RWPE2 (cell line): ENCODE measurements at regions not wholly inside any gene's neighbourhood (a gene's known extent, or its start where the extent isn't known, plus 50 kb on each side); places are given as distances from the start of the nearest gene placed in this dataset.

Source experiments
- ATAC-seq: fragments of 200-7000 bp; cut with Tn5 transposase; 3 replicates; pipeline ENCODE4 v1.9.1; 2021; ENCODE audit warnings: low read depth
- DNase-seq: peaks from one replicate; pipeline ENCODE4 v3.0.0-alpha.2; 2020; ENCODE audit warnings: low spot score
- H3K27ac ChIP-seq: fragments of 450-650 bp; 2 replicates; pipeline ENCODE4 v1.5.1; 2017; ENCODE audit warnings: mild to moderate bottlenecking; ENCODE audit not compliant: poor library complexity, severe bottlenecking
- H3K27me3 ChIP-seq: fragments of 250-450 bp; sonication (Bioruptor Pico); 2 replicates; pipeline ENCODE4 v1.5.1; 2021; ENCODE audit warnings: mild to moderate bottlenecking, moderate library complexity; ENCODE audit not compliant: insufficient read depth, poor library complexity, severe bottlenecking
- H3K36me3 ChIP-seq: fragments of 250-450 bp; sonication (Bioruptor Pico); 2 replicates; pipeline ENCODE4 v1.5.1; 2020; ENCODE audit warnings: low read depth, mild to moderate bottlenecking, moderate library complexity
- H3K4me1 ChIP-seq: fragments of 250-450 bp; sonication (Bioruptor Pico); 2 replicates; pipeline ENCODE4 v1.5.1; 2021; ENCODE audit warnings: mild to moderate bottlenecking, moderate library complexity; ENCODE audit not compliant: insufficient read depth, poor library complexity, severe bottlenecking
- H3K4me3 ChIP-seq: fragments of 250-450 bp; sonication (Bioruptor Pico); 2 replicates; pipeline ENCODE4 v1.5.1; 2021; ENCODE audit warnings: mild to moderate bottlenecking, moderate library complexity; ENCODE audit not compliant: severe bottlenecking
- H3K9me3 ChIP-seq: fragments of 250-450 bp; sonication (Bioruptor Pico); 2 replicates; pipeline ENCODE4 v1.5.1; 2021; ENCODE audit warnings: mild to moderate bottlenecking, moderate library complexity; ENCODE audit not compliant: severe bottlenecking
- TF ChIP-seq, protein P1 (sequence below): fragments of 450-650 bp; IDR thresholded peaks from one replicate; pipeline ENCODE4 v1.5.1; 2017; ENCODE audit warnings: mild to moderate bottlenecking, moderate library complexity; ENCODE audit not compliant: poor library complexity, severe bottlenecking

DNA sequence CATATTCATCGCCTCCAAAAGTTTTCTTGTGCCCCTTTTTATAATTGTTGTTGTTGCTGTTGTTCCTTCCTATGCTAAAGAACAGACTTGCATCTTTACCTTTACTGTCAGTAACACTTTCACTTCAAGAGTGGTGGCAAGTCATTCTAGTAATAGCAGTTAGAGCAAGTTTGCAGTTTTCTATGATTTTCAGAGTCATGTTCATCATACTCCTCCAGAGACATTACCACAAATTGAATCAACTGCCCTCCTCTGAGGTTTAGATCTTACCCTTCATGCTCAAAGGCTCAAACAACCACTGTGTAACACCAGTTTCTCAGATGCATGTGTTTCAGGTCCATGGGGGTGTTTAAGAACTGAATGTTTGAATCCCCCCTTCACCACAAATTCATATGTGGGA, 763.4 kb downstream of the LRFN5 start:
- Histone ChIP-seq H3K36me3 (no peaks in the 10 kb centered on the region), H3K27me3 (peaks cover 16% of the 10 kb centered on the region), H3K4me3 (no peak overlapping the region), H3K4me1 (no peaks in the 10 kb centered on the region), H3K9me3 (no peaks in the 10 kb centered on the region), H3K27ac (no peak overlapping the region)
- no peak for DNase-seq
- TF ChIP-seq, protein P1, sequence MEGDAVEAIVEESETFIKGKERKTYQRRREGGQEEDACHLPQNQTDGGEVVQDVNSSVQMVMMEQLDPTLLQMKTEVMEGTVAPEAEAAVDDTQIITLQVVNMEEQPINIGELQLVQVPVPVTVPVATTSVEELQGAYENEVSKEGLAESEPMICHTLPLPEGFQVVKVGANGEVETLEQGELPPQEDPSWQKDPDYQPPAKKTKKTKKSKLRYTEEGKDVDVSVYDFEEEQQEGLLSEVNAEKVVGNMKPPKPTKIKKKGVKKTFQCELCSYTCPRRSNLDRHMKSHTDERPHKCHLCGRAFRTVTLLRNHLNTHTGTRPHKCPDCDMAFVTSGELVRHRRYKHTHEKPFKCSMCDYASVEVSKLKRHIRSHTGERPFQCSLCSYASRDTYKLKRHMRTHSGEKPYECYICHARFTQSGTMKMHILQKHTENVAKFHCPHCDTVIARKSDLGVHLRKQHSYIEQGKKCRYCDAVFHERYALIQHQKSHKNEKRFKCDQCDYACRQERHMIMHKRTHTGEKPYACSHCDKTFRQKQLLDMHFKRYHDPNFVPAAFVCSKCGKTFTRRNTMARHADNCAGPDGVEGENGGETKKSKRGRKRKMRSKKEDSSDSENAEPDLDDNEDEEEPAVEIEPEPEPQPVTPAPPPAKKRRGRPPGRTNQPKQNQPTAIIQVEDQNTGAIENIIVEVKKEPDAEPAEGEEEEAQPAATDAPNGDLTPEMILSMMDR, result no peak
- no peak for ATAC-seq

DNA sequence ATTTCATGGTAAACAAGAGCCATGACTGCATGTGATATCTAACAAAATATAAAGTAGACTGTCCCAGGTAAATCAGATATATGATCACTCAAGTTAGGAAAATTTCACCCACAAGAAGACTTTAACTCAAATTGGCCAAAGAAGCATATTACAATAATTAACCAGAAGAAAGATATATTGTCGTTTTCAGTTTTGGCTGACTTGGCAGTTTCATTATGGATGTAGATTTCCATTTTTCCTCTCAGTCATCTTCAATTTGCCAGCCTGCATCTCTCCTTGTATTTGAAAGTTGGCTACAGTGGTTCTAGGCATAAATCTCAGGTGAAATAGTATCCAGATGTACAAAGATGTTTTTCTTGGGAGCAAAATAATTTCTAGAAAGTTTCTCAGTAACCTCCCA, 761.6 kb downstream of the LRFN5 start:
- Histone ChIP-seq H3K27ac (no peak overlapping the region), H3K4me1 (no peaks in the 10 kb centered on the region), H3K9me3 (no peaks in the 10 kb centered on the region), H3K4me3 (no peak overlapping the region), H3K36me3 (no peaks in the 10 kb centered on the region), H3K27me3 (peaks cover 20% of the 10 kb centered on the region)
- DNase-seq, result no peak
- TF ChIP-seq, protein P1, result no peak
- ATAC-seq, result no peak

DNA sequence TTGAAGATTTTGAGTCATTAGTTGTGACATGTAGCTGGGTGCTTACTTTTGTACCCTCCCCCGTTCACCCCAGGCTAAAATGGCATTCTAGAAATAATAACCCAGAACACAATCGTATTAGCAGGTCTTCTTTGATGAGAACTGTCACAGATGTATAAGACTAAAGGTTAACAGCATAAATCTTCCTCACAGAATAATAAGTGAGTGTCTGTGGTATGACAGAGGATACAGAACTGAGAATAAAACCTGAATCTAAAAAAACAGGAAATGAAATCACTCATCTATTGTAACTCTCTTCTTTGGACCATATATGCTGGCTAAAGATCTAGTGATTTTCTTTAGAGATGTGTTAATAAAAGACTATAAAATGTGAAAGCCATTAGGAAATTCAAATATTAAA, 746.6 kb downstream of the LRFN5 start:
- Histone ChIP-seq H3K4me3 (no peak overlapping the region), H3K9me3 (no peaks in the 10 kb centered on the region), H3K36me3 (no peaks in the 10 kb centered on the region), H3K4me1 (no peaks in the 10 kb centered on the region), H3K27me3 (peaks cover 23% of the 10 kb centered on the region), H3K27ac (no peak overlapping the region)
- no peak for ATAC-seq
- DNase-seq, result no peak
- TF ChIP-seq, protein P1, result no peak

DNA sequence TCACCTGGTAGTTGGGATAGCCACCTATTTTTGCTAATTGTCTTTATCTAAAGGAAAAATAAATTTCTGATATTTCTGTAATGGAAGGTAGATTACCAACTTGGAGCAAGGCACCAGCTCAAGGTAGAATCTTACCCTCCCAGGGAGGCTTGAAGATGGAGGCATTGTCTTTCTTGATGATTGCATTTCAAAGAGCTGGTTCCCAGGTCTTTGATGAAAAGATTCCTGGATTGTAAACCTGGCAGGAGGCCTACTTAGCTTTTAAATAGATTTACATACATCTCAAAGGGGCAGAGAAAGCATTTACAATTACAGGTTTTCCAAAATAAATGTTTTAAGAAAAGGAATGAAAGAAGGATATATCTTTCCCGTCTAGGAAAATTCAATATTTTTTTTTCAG, 729.2 kb downstream of the LRFN5 start:
- DNase-seq (no peak), ATAC-seq (no peak)
- H3K4me1 ChIP-seq, result no peaks in the 10 kb centered on the region

DNA sequence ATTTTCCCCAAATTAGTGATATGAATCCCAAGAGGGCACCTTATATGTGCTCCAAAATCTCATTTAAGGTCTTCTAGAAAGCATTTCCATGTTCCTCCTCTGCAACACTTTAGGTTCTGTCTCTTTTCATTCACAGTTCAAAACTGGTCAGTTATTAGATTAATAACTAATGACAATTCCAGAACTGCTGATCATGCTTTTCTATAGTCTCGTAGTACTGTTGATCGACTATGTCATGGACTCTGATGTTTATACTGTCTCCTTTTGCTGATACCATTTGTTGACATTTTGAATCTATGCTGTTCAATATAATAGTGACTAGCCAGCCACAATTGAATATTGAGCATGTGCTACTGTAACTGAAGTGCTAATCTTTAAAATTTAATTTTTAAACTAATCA, 728.3 kb downstream of the LRFN5 start:
- Histone ChIP-seq H3K27ac (no peak overlapping the region), H3K9me3 (no peaks in the 10 kb centered on the region), H3K4me1 (no peaks in the 10 kb centered on the region), H3K4me3 (no peak overlapping the region), H3K36me3 (no peaks in the 10 kb centered on the region), H3K27me3 (peaks cover 5% of the 10 kb centered on the region)
- DNase-seq (no peak), ATAC-seq (no peak)
- TF ChIP-seq, protein P1, result no peak

More for the DNA sequence above, 729.2 kb downstream of the LRFN5 start:
- Histone ChIP-seq H3K9me3 (no peaks in the 10 kb centered on the region), H3K27ac (no peak overlapping the region), H3K36me3 (no peaks in the 10 kb centered on the region), H3K4me3 (no peak overlapping the region), H3K27me3 (peaks cover 3% of the 10 kb centered on the region)
- TF ChIP-seq, protein P1, result no peak
